CD4-positive, alpha-beta T cell (primary cell): ENCODE measurements at regions not wholly inside any gene's neighbourhood (a gene's known extent, or its start where the extent isn't known, plus 50 kb on each side); places are given as distances from the start of the nearest gene placed in this dataset.

Experiments used
- ATAC-seq: fragments of 200-7000 bp; cut with Tn5 transposase; one replicate; pipeline ENCODE4 v1.10.0; 2022; ENCODE audit warnings: mild to moderate bottlenecking; ENCODE audit not compliant: poor library complexity
- CTCF ChIA-PET: fragments of 350-600 bp; sonication (Branson Sonifier 250); formaldehyde crosslinking; loops from one replicate; lab custom pipeline; 2021; ENCODE audit warnings: antibody characterized with exemption, inconsistent platforms; lab: Charles Lee
- POLR2A ChIA-PET: fragments of 350-600 bp; sonication (Branson Sonifier 250); formaldehyde crosslinking; loops from one replicate; lab custom pipeline; 2021; ENCODE audit warnings: antibody characterized with exemption, inconsistent platforms; lab: Charles Lee
- DNase-seq, 14 experiments: peaks; one replicate each; pipeline ENCODE4 v3.0.0-alpha.2; 2013 to 2020; ENCODE audit warnings: mixed read lengths in 2 of 14
- H3K27ac ChIP-seq, 2 donors: one replicate each; pipeline versions ENCODE4 v1.5.1 to v1.7.0; 2013; ENCODE audit warnings: low read length in 2 of 2, low read depth in 1 of 2, mild to moderate bottlenecking in 1 of 2
- H3K27me3 ChIP-seq, 2 experiments: 1 replicate in 1 of 2; 2 replicates in 1 of 2; pipeline versions ENCODE4 v1.6.1 to v1.7.0; 2013; ENCODE audit warnings: low read length in 2 of 2, control low read depth in 1 of 2, mild to moderate bottlenecking in 1 of 2, moderate library complexity in 1 of 2; ENCODE audit not compliant: insufficient read depth in 2 of 2, control insufficient read depth in 1 of 2
- H3K36me3 ChIP-seq: one replicate; pipeline ENCODE4 v1.6.1; 2013; ENCODE audit warnings: low read length, control low read depth; ENCODE audit not compliant: insufficient read depth
- H3K4me1 ChIP-seq: one replicate; pipeline ENCODE4 v1.6.1; 2013; ENCODE audit warnings: low read length, control low read depth; ENCODE audit not compliant: insufficient read depth
- H3K4me3 ChIP-seq: one replicate; pipeline ENCODE4 v1.5.1; 2013; ENCODE audit warnings: mild to moderate bottlenecking, low read length, moderate library complexity
- H3K9me3 ChIP-seq, 2 experiments: 1 replicate in 1 of 2; 2 replicates in 1 of 2; pipeline versions ENCODE4 v1.6.1 to v1.7.0; 2013; ENCODE audit warnings: low read length in 2 of 2, mild to moderate bottlenecking in 2 of 2, control low read depth in 1 of 2, moderate library complexity in 1 of 2; ENCODE audit not compliant: control insufficient read depth in 1 of 2, insufficient read depth in 1 of 2
- H3K27ac Mint-ChIP-seq: one replicate; pipeline ENCODE4 v1.8.0; 2020; ENCODE audit warnings: mixed read lengths
- H3K27me3 Mint-ChIP-seq: one replicate; pipeline ENCODE4 v1.8.0; 2021; ENCODE audit warnings: mixed read lengths
- H3K36me3 Mint-ChIP-seq: one replicate; pipeline ENCODE4 v1.8.0; 2021; ENCODE audit warnings: low read depth, mixed read lengths
- H3K4me1 Mint-ChIP-seq: one replicate; pipeline ENCODE4 v1.8.0; 2021; ENCODE audit warnings: low read depth, mixed read lengths
- H3K4me3 Mint-ChIP-seq: one replicate; pipeline ENCODE4 v1.8.0; 2020; ENCODE audit warnings: mild to moderate bottlenecking, mixed read lengths
- H3K9me3 Mint-ChIP-seq: one replicate; pipeline ENCODE4 v1.8.0; 2020; ENCODE audit warnings: mixed read lengths
- intact Hi-C, 2 experiments: fragments of 100-400 bp; cut with DNase I in 1 of 2; cut with micrococcal nuclease in 1 of 2; formaldehyde crosslinking; loops; one replicate each; pipeline versions ENCODE4 v1.15.1 to v1.9.0; 2023 to 2025; cut with DNase I, micrococcal nuclease
- TF ChIP-seq, protein P1 (sequence below): fragments of 200-600 bp; IDR thresholded peaks from one replicate; pipeline ENCODE4 v1.8.0; 2022; ENCODE audit warnings: antibody characterized with exemption, mild to moderate bottlenecking

DNA sequence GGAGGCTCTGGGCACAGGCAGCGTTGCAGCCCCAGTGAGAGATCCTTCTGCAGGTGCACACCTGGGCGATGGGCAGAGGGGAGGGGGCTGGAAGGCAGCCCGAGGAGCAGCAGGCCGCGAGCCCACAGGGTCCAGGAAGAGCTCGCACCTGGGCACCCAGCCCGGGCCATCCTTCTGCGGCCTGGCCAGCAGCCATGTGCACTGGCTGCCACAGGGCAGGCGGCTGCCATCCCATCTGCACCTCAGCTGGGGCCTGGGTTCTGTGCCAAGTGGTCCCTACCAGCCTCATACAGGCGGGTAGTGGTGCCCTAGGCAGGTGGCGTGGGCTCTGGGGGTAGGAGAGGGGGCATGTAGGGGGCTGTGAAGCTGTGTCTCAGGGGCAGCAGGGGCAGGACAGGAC lies 197.2 kb downstream of the RBFOX3 start:
- H3K27ac Mint-ChIP-seq = no peak overlapping the region
- Histone ChIP-seq H3K27me3 (peaks cover 13 to 20% of the 10 kb centered on the region in 2 experiments), H3K9me3 (peaks cover 0 to 10% of the 10 kb centered on the region in 2 experiments), H3K36me3 (no peaks in the 10 kb centered on the region), H3K4me1 (no peaks in the 10 kb centered on the region), H3K27ac (no peak overlapping the region), H3K4me3 (no peak overlapping the region)
- TF ChIP-seq, protein P1, sequence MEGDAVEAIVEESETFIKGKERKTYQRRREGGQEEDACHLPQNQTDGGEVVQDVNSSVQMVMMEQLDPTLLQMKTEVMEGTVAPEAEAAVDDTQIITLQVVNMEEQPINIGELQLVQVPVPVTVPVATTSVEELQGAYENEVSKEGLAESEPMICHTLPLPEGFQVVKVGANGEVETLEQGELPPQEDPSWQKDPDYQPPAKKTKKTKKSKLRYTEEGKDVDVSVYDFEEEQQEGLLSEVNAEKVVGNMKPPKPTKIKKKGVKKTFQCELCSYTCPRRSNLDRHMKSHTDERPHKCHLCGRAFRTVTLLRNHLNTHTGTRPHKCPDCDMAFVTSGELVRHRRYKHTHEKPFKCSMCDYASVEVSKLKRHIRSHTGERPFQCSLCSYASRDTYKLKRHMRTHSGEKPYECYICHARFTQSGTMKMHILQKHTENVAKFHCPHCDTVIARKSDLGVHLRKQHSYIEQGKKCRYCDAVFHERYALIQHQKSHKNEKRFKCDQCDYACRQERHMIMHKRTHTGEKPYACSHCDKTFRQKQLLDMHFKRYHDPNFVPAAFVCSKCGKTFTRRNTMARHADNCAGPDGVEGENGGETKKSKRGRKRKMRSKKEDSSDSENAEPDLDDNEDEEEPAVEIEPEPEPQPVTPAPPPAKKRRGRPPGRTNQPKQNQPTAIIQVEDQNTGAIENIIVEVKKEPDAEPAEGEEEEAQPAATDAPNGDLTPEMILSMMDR = no peak
- CTCF ChIA-PET = no interaction called here
- H3K27me3 Mint-ChIP-seq = peaks cover 15% of the 10 kb centered on the region
- POLR2A ChIA-PET = no interaction called here
- no peak overlapping the region for H3K4me3 Mint-ChIP-seq
- no peak for DNase-seq
- intact Hi-C loops = no loop called here
- ATAC-seq = no peak
- H3K9me3 Mint-ChIP-seq = no peaks in the 10 kb centered on the region
- no peaks in the 10 kb centered on the region for H3K36me3 Mint-ChIP-seq
- no peaks in the 10 kb centered on the region for H3K4me1 Mint-ChIP-seq

DNA sequence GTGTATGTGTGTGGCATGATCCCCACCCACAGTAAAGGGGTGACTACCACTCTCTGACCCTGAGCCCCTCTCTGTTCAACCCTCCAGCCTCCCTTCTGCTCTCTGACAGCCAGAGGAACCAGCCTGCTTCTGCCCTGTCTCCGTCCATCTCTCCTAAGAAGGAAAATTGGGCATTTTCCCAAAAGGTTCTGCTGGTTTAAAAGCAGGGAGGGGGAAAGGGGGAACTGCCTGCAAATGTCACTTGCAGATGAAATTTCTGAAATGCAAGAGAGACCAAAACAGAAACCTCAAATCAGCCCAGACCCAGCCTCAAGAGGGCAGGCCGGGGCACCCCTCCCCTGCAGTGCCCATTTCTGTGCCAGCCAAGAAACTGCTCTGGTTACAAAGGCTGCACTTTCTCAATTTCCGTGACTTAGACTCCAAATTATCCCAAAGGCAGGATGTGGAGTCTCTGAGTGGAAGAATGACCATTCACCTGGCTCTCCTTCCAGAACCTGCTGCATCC lies 197.9 kb downstream of the RBFOX3 start:
- Mint-ChIP-seq H3K36me3 (no peaks in the 10 kb centered on the region), H3K27me3 (peaks cover 16% of the 10 kb centered on the region), H3K9me3 (no peaks in the 10 kb centered on the region), H3K4me1 (no peaks in the 10 kb centered on the region), H3K4me3 (no peak overlapping the region), H3K27ac (no peak overlapping the region)
- Histone ChIP-seq H3K9me3 (peaks cover 0 to 10% of the 10 kb centered on the region in 2 experiments), H3K27ac (no peak overlapping the region), H3K36me3 (no peaks in the 10 kb centered on the region), H3K4me3 (no peak overlapping the region), H3K27me3 (peaks cover 13 to 27% of the 10 kb centered on the region in 2 experiments), H3K4me1 (no peaks in the 10 kb centered on the region)
- TF ChIP-seq, protein P1 = no peak
- CTCF ChIA-PET = no interaction called here
- DNase-seq (no peak), ATAC-seq (no peak)
- POLR2A ChIA-PET = no interaction called here
- intact Hi-C loops = no loop called here

DNA sequence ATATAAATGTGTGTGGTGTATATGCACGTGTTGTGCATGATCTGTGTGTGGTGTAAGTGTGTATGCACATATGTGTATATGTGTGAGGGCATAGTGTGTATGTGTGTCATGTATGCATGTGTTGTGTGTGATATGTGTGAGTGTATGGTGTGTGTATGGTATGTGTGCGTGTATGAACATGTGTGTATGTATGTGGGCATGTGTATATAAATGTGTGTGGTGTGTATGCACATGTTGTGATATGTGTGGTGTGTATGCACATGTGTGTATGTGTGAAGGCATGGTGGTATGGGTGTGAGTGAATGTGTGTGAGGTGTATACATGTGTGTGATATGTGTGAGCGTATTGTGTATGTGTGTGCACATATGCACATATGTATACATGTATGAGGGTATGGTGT lies 198.7 kb downstream of the RBFOX3 start:
- ChIA-PET CTCF (no interaction called here), POLR2A (no interaction called here)
- DNase-seq = no peak
- Histone ChIP-seq H3K4me1 (no peaks in the 10 kb centered on the region), H3K9me3 (peaks cover 0 to 10% of the 10 kb centered on the region in 2 experiments), H3K27me3 (peaks cover 18 to 35% of the 10 kb centered on the region in 2 experiments), H3K4me3 (no peak overlapping the region), H3K36me3 (no peaks in the 10 kb centered on the region), H3K27ac (no peak overlapping the region)
- ATAC-seq = no peak
- peaks cover 20% of the 10 kb centered on the region for H3K27me3 Mint-ChIP-seq
- H3K4me1 Mint-ChIP-seq = no peaks in the 10 kb centered on the region
- no peaks in the 10 kb centered on the region for H3K36me3 Mint-ChIP-seq
- H3K27ac Mint-ChIP-seq = no peak overlapping the region
- H3K4me3 Mint-ChIP-seq = no peak overlapping the region
- no peaks in the 10 kb centered on the region for H3K9me3 Mint-ChIP-seq
- intact Hi-C loops = no loop called here
- TF ChIP-seq, protein P1 = no peak
